ENCODE measurements at regions not wholly inside any gene's neighbourhood (a gene's known extent, or its start where the extent isn't known, plus 50 kb on each side); places are given as distances from the start of the nearest gene placed in this dataset.

DNA sequence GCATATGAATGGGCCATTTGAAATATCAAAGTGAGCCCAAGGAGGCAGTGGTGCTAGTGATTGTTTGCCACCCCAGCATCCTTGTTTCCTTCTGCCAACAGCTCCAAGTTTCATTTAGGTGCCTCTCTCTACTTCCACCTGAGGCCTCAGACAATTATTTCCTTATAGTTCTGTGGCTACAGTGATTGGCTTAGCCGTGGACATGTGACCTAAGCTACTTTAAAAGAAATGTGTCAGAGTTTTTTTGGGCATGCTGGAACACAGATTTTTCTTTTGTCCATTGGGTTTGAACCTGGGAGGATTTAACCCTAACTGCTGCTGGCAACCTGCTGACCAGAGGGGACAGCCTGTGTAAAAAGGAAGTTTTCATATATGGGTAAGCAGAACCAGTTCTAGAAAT lies 319.4 kb downstream of the CD109 start:
- TF ChIP-seq, protein P1, sequence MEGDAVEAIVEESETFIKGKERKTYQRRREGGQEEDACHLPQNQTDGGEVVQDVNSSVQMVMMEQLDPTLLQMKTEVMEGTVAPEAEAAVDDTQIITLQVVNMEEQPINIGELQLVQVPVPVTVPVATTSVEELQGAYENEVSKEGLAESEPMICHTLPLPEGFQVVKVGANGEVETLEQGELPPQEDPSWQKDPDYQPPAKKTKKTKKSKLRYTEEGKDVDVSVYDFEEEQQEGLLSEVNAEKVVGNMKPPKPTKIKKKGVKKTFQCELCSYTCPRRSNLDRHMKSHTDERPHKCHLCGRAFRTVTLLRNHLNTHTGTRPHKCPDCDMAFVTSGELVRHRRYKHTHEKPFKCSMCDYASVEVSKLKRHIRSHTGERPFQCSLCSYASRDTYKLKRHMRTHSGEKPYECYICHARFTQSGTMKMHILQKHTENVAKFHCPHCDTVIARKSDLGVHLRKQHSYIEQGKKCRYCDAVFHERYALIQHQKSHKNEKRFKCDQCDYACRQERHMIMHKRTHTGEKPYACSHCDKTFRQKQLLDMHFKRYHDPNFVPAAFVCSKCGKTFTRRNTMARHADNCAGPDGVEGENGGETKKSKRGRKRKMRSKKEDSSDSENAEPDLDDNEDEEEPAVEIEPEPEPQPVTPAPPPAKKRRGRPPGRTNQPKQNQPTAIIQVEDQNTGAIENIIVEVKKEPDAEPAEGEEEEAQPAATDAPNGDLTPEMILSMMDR (IDR thresholded peaks at IDR 0.05; ENCODE audit: borderline replicate concordance, extremely low read depth, low read length, poor library complexity, severe bottlenecking) = no peak
- TF ChIP-seq EZH2 (IDR thresholded peaks at IDR 0.05; ENCODE audit: borderline replicate concordance, low read depth, low read length, severe bottlenecking) = no peak
